HG03025 (cell line): ENCODE measurements at regions not wholly inside any gene's neighbourhood (a gene's known extent, or its start where the extent isn't known, plus 50 kb on each side); places are given as distances from the start of the nearest gene placed in this dataset.
"Not testable (repeated sequence)": the region's sequence is repeated elsewhere in the genome, so short reads cannot be mapped to it uniquely, and the experiment has no call there.

ENCODE experiments used
- ATAC-seq: cut with Tn5 transposase; IDR thresholded peaks from one replicate; pipeline ENCODE4 v1.9.1; 2021; ENCODE audit warnings: mild to moderate bottlenecking, moderate library complexity; ENCODE audit not compliant: unreplicated experiment, low FRiP score

GRCh38 chr16:87198881-87199280 lies 118.3 kb downstream of the C16orf95 start:
- ATAC-seq = no peak

DNA sequence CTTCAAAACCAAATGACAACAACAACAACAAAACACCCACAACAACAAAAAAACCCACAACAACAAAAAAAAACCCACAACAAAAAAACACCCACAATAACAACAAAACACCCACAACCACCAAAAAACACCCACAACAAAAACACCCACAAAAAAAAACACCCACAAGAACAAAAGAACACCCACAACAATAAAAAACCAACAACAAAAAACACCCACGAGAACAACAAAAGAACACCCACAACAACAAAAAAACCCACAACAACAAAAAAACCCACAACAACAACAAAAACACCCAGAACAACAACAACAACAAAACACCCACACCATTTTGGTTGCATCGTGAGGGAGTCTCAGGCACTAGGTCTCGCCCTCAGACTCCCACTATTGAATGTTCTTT lies 117.8 kb downstream of the C16orf95 start:
- ATAC-seq = no peak

DNA sequence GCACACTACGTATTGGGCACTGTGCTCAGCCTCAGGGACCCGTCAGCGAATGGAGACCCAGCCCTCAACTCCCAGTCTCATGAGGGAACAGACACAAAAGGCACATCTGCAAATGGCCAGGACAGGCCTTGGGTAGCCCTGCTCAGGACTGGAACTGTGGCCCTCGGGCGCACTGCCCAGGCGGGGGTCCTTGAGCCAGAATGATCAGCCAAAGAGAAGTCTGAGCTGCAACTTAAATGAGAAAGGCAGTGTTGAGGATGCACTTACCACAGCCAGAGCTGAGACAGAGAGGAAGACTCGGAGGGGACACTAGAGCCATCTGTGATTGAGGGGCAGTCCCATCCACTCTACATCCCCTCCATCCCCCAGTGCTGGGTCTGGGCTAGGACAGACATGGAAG lies 117.3 kb downstream of the C16orf95 start:
- no peak for ATAC-seq

DNA sequence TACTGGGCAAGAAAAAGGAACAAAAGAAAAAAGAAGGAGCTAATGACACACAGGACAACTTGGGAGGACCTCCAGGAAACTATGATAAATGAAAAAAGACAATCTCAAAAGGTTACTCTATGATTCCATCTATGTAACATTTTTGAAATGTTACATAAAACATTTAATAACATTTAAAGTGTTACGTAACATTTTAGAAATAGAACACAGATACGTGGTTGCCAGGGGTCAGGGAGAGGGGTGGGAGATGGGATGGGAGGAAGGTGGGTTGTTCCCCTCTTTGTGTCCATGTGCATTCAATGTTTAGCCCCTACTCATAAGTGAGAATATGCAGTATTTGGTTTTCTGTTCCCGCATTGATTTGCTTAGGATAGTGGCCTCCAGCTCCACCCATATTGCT lies 116.6 kb downstream of the C16orf95 start:
- no peak for ATAC-seq

- no peak for ATAC-seq
Measured at GRCh38 chr16:87201052-87201451, 116.1 kb downstream of the C16orf95 start.

- ATAC-seq = no peak
Measured at GRCh38 chr16:87201790-87202189, 115.4 kb downstream of the C16orf95 start.

GRCh38 chr16:87202346-87202745 lies 114.8 kb downstream of the C16orf95 start:
- ATAC-seq = no peak

DNA sequence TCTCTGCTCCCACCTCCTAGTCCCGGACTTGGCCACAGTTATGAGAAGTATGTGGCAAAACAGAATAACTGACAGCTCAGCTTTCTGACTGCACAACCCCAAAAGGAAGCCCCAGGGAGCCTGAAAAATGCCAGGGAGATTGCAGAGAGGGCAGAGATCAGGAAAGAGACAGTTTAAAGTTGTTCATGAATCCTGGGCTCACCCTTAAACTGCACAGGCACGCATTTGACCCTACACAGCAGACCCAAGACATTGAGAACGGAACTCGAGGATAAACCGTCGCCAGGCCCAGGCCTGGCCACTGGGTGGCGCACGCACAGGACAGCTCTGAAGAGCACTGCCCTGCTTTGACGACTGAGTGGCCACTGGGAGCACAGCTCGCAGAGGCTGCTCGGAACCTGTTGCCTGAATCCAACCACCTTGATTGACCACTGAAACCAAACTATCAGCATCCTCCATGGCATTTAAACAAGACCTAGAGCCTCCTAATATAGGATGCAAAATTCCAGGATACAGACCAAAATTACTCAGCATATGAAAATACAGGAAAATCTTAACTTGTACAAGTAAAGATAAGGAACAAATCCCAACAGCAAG lies 114.0 kb downstream of the C16orf95 start:
- ATAC-seq = no peak

DNA sequence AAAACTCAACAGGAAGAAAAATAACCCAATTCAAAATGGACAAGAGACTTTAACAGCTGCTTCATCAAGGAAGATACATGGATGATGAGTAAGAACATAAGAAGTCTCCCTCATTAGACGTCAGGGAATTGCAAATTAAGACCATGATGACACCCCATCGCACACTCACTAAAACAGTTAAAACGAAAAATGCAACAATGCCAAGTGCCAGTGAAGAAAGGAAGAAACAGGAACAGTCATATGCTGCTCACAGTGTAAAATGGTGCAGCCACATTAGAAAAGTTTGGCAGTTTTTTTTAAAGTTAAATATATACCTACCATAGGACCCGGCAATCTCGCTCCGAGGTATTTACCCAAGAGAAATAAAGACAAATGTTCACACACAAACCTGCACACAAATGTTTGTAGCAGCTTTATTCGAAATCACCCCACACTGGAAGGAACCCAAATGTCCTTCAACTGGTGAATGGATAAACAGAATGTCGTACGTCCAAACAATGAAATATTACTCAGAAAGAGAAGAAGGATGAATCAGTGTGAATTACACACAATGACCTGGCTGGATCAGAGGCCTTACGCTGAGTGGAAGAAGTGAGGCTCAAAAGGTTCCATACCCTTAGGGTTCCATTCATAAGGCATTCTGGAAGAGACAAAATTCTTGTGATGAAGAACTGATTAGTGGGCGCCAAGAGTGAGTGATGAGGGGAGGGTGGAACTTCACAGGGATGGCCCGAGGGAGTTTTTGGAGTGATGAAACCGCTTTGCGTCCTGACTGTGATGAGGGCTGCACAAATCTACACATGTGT lies 110.3 kb downstream of the C16orf95 start:
- ATAC-seq = no peak

- ATAC-seq = no peak
Measured at GRCh38 chr16:87207509-87207908, 109.7 kb downstream of the C16orf95 start.

DNA sequence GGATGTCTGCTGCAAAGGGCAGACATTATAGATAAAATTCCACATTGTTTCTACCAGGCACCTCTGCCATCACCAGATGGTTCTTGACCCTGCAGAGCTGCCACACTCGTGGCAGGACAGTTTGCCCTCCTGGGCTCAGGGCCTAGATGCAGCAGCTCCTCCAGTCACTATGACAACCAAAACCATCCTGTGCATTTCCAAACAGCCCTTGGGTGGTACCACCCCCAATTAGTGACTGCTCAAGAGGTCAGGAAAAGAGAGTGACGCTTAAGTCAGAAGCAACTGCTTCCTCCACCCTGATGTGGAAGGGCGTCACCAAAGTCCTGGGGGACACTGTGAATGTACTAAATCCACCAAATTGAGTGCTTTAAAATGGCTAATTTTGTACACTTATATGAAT lies 109.2 kb downstream of the C16orf95 start:
- ATAC-seq = no peak

DNA sequence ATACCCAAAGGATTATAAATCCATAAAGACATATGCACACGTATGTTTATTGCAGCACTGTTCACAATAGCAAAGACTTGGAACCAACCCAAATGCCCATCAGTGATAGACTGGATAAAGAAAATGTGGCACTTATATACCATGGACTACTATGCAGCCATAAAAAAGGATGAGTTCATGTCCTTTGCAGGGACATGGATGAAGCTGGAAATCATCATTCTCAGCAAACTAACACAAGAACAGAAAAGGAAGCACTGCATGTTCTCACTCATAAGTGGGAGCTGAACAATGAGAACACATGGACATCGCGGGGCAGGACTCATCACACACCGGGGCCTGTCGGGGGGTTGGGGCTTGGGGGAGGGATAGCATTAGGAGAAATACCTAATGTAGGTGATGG lies 108.2 kb downstream of the C16orf95 start:
- ATAC-seq = not testable (repeated sequence)

DNA sequence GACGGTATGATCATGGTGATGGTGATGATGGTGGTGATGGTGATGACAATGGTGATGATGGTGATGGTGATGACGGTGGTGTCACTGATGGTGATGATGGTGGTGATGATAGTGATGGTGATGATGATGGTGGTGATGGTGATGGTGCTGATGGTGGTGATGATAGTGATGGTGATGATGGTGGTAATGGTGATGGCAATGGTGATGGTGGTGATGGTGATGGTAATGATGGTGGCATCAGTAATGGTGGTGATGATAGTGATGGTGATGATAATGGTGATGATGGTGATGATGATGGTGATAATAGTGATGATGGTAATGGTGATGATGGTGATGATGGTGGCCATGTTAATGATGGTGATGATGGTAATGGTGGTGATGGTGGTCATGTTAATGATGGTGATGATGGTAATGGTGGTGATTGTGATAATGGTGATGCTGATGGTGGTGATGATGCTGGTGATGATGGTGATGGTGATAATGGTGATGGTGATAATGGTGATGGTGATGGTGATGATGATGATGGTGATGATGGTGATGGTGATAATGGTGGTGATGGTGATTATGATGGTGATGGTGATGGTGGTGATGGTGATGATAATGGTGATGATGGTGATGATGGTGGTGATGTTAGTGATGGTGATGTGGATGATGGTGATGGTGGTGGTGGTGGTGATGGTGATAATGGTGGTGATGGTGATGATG lies 107.2 kb downstream of the C16orf95 start:
- no peak for ATAC-seq

DNA sequence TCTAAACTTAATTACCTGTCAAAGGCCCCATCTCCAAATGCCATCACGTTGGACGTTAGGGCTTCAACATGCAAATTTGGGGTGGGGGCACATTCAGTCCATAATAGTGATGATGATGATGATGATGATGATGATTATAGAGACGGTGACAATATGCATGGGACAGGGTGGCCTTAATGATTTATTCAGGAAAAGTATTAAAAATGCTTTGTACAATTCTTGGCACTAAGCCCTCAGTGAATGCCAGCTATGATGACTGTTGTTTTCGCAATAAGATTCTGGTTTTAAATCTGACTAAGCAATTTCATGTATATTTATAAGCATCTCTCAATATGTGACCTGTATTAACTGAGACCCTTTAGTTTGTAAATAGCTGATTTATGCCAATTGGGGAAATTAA lies 106.3 kb downstream of the C16orf95 start:
- ATAC-seq = no peak

GRCh38 chr16:87212026-87212425 lies 105.2 kb downstream of the C16orf95 start:
- ATAC-seq = no peak

DNA sequence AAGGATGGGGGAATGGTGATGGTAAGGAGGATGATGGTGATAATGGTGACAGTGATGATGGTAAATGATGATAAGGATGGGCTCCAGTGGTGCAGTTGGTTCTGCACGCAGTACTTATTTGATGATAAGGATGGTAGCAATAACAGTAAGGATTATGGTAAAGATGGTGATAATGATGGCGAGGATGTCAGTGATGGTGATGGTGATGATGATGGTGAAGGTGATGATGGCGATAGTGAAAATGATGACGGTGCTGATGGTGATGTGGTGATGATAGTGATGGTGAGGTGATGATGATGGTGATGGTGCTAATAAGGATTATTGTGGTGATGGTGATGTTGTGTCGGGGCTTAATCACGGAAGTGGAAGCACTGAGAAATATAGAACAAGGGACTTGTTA lies 103.7 kb downstream of the C16orf95 start:
- no peak for ATAC-seq

- no peak for ATAC-seq
Measured at GRCh38 chr16:87216148-87216840, 100.9 kb downstream of the C16orf95 start.

DNA sequence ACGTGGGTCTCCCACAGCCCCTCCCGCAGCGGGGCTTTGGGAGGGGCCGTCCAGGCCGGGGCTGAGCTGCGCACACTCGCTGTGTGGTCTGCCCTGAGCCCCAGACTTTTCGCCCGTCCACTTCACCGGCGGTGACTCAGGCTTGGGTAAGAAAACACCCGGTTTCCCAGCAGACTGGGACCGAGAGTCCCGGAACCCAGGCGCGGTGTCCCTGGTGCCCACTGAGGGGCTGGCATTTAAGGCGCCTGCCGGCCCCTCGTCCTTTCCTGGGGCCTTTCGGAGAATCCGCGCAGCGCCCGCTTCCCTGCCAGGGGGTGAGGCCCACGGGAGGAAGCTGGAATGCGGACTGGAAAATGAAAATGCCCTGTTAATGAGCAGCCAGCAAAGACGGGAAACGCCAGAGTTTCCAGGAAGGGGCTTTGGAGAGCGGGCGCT lies 100.3 kb downstream of the C16orf95 start:
- no peak for ATAC-seq

DNA sequence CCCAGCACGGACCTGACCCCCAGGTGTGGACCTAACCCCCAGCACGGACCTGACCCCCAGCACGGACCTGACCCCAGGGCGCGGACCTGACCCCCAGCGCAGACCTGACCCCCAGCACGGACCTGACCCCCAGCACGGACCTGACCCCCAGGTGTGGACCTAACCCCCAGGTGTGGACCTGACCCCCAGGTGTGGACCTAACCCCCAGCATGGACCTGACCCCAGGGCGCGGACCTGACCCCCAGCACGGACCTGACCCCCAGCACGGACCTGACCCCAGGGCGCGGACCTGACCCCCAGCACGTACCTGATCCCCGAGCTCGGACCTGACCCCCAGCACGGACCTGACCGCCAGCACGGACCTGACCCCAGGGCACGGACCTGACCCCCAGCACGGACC lies 99.4 kb downstream of the C16orf95 start:
- ATAC-seq = not testable (repeated sequence)

DNA sequence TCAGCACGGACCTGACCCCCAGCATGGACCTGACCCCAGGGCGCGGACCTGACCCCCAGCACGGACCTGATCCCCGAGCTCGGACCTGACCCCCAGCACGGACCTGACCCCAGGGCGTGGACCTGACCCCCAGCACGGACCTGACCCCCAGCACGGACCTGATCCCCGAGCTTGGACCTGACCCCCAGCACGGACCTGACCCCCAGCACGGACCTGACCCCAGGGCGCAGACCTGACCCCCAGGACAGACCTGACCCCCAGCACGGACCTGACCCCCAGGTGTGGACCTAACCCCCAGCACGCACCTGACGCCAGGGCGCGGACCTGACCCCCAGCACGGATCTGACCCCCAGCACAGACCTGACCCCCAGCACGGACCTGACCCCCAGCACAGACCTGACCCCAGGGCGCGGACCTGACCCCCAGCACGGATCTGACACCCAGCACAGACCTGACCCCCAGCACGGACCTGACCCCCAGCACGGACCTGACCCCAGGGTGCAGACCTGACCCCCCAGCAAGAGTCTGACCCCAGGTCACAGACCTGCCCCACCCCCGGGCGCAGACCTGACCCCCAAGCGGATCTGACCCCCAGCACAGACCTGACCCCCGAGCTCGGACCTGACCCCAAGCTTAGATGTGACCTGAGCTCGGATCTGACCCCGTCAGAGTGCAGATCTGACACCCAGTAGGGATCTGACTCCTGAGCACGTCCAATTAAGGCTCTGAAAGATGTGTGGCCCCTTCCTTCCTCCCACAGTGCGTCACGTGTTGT lies 98.7 kb downstream of the C16orf95 start:
- ATAC-seq = no peak
